ENCODE measurements at regions not wholly inside any gene's neighbourhood (a gene's known extent, or its start where the extent isn't known, plus 50 kb on each side); places are given as distances from the start of the nearest gene placed in this dataset.

GRCh38 chr15:80315289-80315987 lies 63.4 kb upstream of the CTXND1 start:
- Histone ChIP-seq H2AFZ (ENCODE audit: low read length) (no peak overlapping the region), H3K9ac (ENCODE audit: insufficient read depth, low read length) (no peak overlapping the region), H3K4me2 (ENCODE audit: extremely low read depth, insufficient read depth, low read length) (no peak overlapping the region), H3K4me1 (ENCODE audit: control insufficient read depth, extremely low read depth, insufficient read depth, low read length) (no peaks in the 10 kb centered on the region), H3K79me2 (ENCODE audit: control insufficient read depth, insufficient read depth, low read length) (no peaks in the 10 kb centered on the region), H3K36me3 (ENCODE audit: control insufficient read depth, insufficient read depth, low read length) (no peaks in the 10 kb centered on the region), H3K27ac (ENCODE audit: insufficient read depth, low read length) (no peak overlapping the region), H3K27me3 (ENCODE audit: control insufficient read depth, insufficient read depth, low read length) (no peaks in the 10 kb centered on the region), H3K4me3 (replicated peaks in 1 of 4; ENCODE audit: control extremely low read depth in 1 of 4, insufficient read depth in 1 of 4, low read depth in 3 of 4, low read length in 4 of 4) (no peak overlapping the region), H3K9me3 (ENCODE audit: control insufficient read depth, insufficient read depth, low read depth, low read length) (no peaks in the 10 kb centered on the region), H4K20me1 (ENCODE audit: control insufficient read depth, extremely low read depth, insufficient read depth, low read length) (no peaks in the 10 kb centered on the region)
- no peak for TF ChIP-seq CTCF (conservative IDR thresholded peaks at IDR 0.05 in 1 of 2, IDR thresholded peaks at IDR 0.05 in 1 of 2; ENCODE audit: low read depth in 1 of 2, low read length in 2 of 2)
- TF ChIP-seq EZH2 (IDR thresholded peaks at IDR 0.05; ENCODE audit: low read length, missing control alignments) = no peak
- no peak for DNase-seq (ENCODE audit: low read depth in 2 of 2)

- no peaks in the 10 kb centered on the region for H3K9me3 ChIP-seq (ENCODE audit: control insufficient read depth, insufficient read depth, low read depth, low read length)
- no peak overlapping the region for H3K4me3 ChIP-seq (replicated peaks in 1 of 4; ENCODE audit: control extremely low read depth in 1 of 4, insufficient read depth in 1 of 4, low read depth in 3 of 4, low read length in 4 of 4)
- no peaks in the 10 kb centered on the region for H3K27me3 ChIP-seq (ENCODE audit: control insufficient read depth, insufficient read depth, low read length)
- H3K9ac ChIP-seq (ENCODE audit: insufficient read depth, low read length) = no peak overlapping the region
- no peak overlapping the region for H3K27ac ChIP-seq (ENCODE audit: insufficient read depth, low read length)
- H3K36me3 ChIP-seq (ENCODE audit: control insufficient read depth, insufficient read depth, low read length) = no peaks in the 10 kb centered on the region
- no peak overlapping the region for H2AFZ ChIP-seq (ENCODE audit: low read length)
- no peaks in the 10 kb centered on the region for H3K4me1 ChIP-seq (ENCODE audit: control insufficient read depth, extremely low read depth, insufficient read depth, low read length)
- H4K20me1 ChIP-seq (ENCODE audit: control insufficient read depth, extremely low read depth, insufficient read depth, low read length) = no peaks in the 10 kb centered on the region
- no peak overlapping the region for H3K4me2 ChIP-seq (ENCODE audit: extremely low read depth, insufficient read depth, low read length)
- no peak for TF ChIP-seq CTCF (conservative IDR thresholded peaks at IDR 0.05 in 1 of 2, IDR thresholded peaks at IDR 0.05 in 1 of 2; ENCODE audit: low read depth in 1 of 2, low read length in 2 of 2)
- TF ChIP-seq EZH2 (IDR thresholded peaks at IDR 0.05; ENCODE audit: low read length, missing control alignments) = no peak
- H3K79me2 ChIP-seq (ENCODE audit: control insufficient read depth, insufficient read depth, low read length) = no peaks in the 10 kb centered on the region
- peak; percentile 90 to 96 for DNase-seq (ENCODE audit: low read depth in 2 of 2)
Observed at GRCh38 chr15:80317389-80318182, 65.6 kb upstream of the CTXND1 start.

- Histone ChIP-seq H4K20me1 (ENCODE audit: control insufficient read depth, extremely low read depth, insufficient read depth, low read length) (no peaks in the 10 kb centered on the region), H3K4me2 (ENCODE audit: extremely low read depth, insufficient read depth, low read length) (no peak overlapping the region), H3K9ac (ENCODE audit: insufficient read depth, low read length) (no peak overlapping the region), H2AFZ (ENCODE audit: low read length) (no peak overlapping the region), H3K27ac (ENCODE audit: insufficient read depth, low read length) (no peak overlapping the region), H3K4me3 (replicated peaks in 1 of 4; ENCODE audit: control extremely low read depth in 1 of 4, insufficient read depth in 1 of 4, low read depth in 3 of 4, low read length in 4 of 4) (no peak overlapping the region), H3K27me3 (ENCODE audit: control insufficient read depth, insufficient read depth, low read length) (no peaks in the 10 kb centered on the region), H3K4me1 (ENCODE audit: control insufficient read depth, extremely low read depth, insufficient read depth, low read length) (no peaks in the 10 kb centered on the region), H3K79me2 (ENCODE audit: control insufficient read depth, insufficient read depth, low read length) (no peaks in the 10 kb centered on the region), H3K36me3 (ENCODE audit: control insufficient read depth, insufficient read depth, low read length) (no peaks in the 10 kb centered on the region), H3K9me3 (ENCODE audit: control insufficient read depth, insufficient read depth, low read depth, low read length) (no peaks in the 10 kb centered on the region)
- no peak for DNase-seq (ENCODE audit: low read depth in 2 of 2)
- TF ChIP-seq EZH2 (IDR thresholded peaks at IDR 0.05; ENCODE audit: low read length, missing control alignments) (no peak), CTCF (conservative IDR thresholded peaks at IDR 0.05 in 1 of 2, IDR thresholded peaks at IDR 0.05 in 1 of 2; ENCODE audit: low read depth in 1 of 2, low read length in 2 of 2) (no peak)
Observed at GRCh38 chr15:80321853-80322252, 69.8 kb upstream of the CTXND1 start.

Data from fibroblast of lung (primary cell).